Natural killer cell (primary cell): ENCODE measurements at regions not wholly inside any gene's neighbourhood (a gene's known extent, or its start where the extent isn't known, plus 50 kb on each side); places are given as distances from the start of the nearest gene placed in this dataset.

ENCODE experiments used
- ATAC-seq, 3 donors: fragments of 150-1000 bp in 2 of 3; fragments of 200-7000 bp in 1 of 3; cut with Tn5 transposase; 1 replicate in 1 of 3; 2 replicates in 2 of 3; pipeline ENCODE4 v1.10.0; 2021; ENCODE audit warnings: mild to moderate bottlenecking in 2 of 3, moderate library complexity in 2 of 3
- DNase-seq, 2 donors: peaks; one replicate each; pipeline versions ENCODE4 v3.0.0 to v3.0.0-alpha.2; 2013 to 2021; ENCODE audit warnings: mixed read lengths in 1 of 2
- H3K27ac ChIP-seq: one replicate; pipeline ENCODE4 v1.5.1; 2013; ENCODE audit warnings: mild to moderate bottlenecking, low read length
- H3K27me3 ChIP-seq: one replicate; pipeline ENCODE4 v1.6.1; 2013; ENCODE audit warnings: low read length; ENCODE audit not compliant: control insufficient read depth, insufficient read depth
- H3K36me3 ChIP-seq: one replicate; pipeline ENCODE4 v1.6.1; 2013; ENCODE audit warnings: low read length; ENCODE audit not compliant: control insufficient read depth, insufficient read depth
- H3K4me1 ChIP-seq: one replicate; pipeline ENCODE4 v1.6.1; 2013; ENCODE audit warnings: low read length; ENCODE audit not compliant: control insufficient read depth, insufficient read depth
- H3K4me3 ChIP-seq: one replicate; pipeline ENCODE4 v1.5.1; 2013; ENCODE audit warnings: low read length
- H3K9me3 ChIP-seq: one replicate; pipeline ENCODE4 v1.6.1; 2013; ENCODE audit warnings: low read length; ENCODE audit not compliant: control insufficient read depth, insufficient read depth
- H3K27ac Mint-ChIP-seq, 2 donors: one replicate each; pipeline ENCODE4 v1.8.0; 2022; ENCODE audit warnings: mild to moderate bottlenecking in 2 of 2, mixed read lengths in 2 of 2, moderate library complexity in 1 of 2
- H3K27me3 Mint-ChIP-seq, 2 donors: one replicate each; pipeline ENCODE4 v1.8.0; 2022; ENCODE audit warnings: low read depth in 2 of 2, mixed read lengths in 2 of 2
- H3K36me3 Mint-ChIP-seq: one replicate; pipeline ENCODE4 v1.8.0; 2022; ENCODE audit warnings: mixed read lengths
- H3K4me1 Mint-ChIP-seq, 2 donors: one replicate each; pipeline ENCODE4 v1.8.0; 2022; ENCODE audit warnings: mixed read lengths in 2 of 2
- H3K4me3 Mint-ChIP-seq: one replicate; pipeline ENCODE4 v1.8.0; 2022; ENCODE audit warnings: mild to moderate bottlenecking, moderate library complexity, mixed read lengths
- H3K9me3 Mint-ChIP-seq, 2 donors: one replicate each; pipeline ENCODE4 v1.8.0; 2022; ENCODE audit warnings: mixed read lengths in 2 of 2
- CTCF ChIP-seq: fragments of 200-600 bp; IDR thresholded peaks from one replicate; pipeline ENCODE4 v1.8.0; 2022; ENCODE audit warnings: antibody characterized with exemption
- intact Hi-C: fragments of 100-400 bp; cut with micrococcal nuclease; formaldehyde crosslinking; loops from one replicate; pipeline ENCODE4 v1.14.2; 2022

GRCh38 chr6:102298051-102298450 is 904.5 kb downstream of the GRIK2 start:
- H3K36me3 ChIP-seq = no peaks in the 10 kb centered on the region
- Mint-ChIP-seq H3K27ac (no peak overlapping the region), H3K9me3 (peaks cover 22 to 39% of the 10 kb centered on the region in 2 donors), H3K4me1 (no peaks in the 10 kb centered on the region), H3K4me3 (no peak overlapping the region), H3K36me3 (peaks cover 7% of the 10 kb centered on the region), H3K27me3 (no peaks in the 10 kb centered on the region)
- peaks cover 10% of the 10 kb centered on the region for H3K9me3 ChIP-seq
- no peak for TF ChIP-seq CTCF
- no peak overlapping the region for H3K4me3 ChIP-seq
- no peaks in the 10 kb centered on the region for H3K4me1 ChIP-seq
- ATAC-seq (no peak), DNase-seq (no peak)
- intact Hi-C loops = no loop called here
- no peaks in the 10 kb centered on the region for H3K27me3 ChIP-seq
- no peak overlapping the region for H3K27ac ChIP-seq
